ENCODE measurements at regions not wholly inside any gene's neighbourhood (a gene's known extent, or its start where the extent isn't known, plus 50 kb on each side); places are given as distances from the start of the nearest gene placed in this dataset.

- DNase-seq (ENCODE audit: low read depth in 2 of 2) = no peak
Measured at GRCh38 chr9:627336-627970, 214.0 kb upstream of the DMRT1 start.

- no peak for DNase-seq (ENCODE audit: low read depth in 2 of 2)
Measured at GRCh38 chr9:629146-629545, 212.4 kb upstream of the DMRT1 start.

- DNase-seq (ENCODE audit: low read depth in 2 of 2) = no peak
Measured at GRCh38 chr9:630817-631216, 210.7 kb upstream of the DMRT1 start.

- no peak for DNase-seq (ENCODE audit: low read depth in 2 of 2)
Measured at GRCh38 chr9:631596-631995, 209.9 kb upstream of the DMRT1 start.

- no peak for DNase-seq (ENCODE audit: low read depth in 2 of 2)
Measured at GRCh38 chr9:633461-633860, 208.0 kb upstream of the DMRT1 start.

- no peak for DNase-seq (ENCODE audit: low read depth in 2 of 2)
Measured at GRCh38 chr9:636931-637591, 204.4 kb upstream of the DMRT1 start.

GRCh38 chr9:638152-638551 lies 203.3 kb upstream of the DMRT1 start:
- no peak for DNase-seq (ENCODE audit: low read depth in 2 of 2)

- DNase-seq (ENCODE audit: low read depth in 2 of 2) = peak; percentile 10 to 74
Measured at GRCh38 chr9:642014-642413, 199.5 kb upstream of the DMRT1 start.

- DNase-seq (ENCODE audit: low read depth in 2 of 2) = no peak
Measured at GRCh38 chr9:643966-644365, 197.5 kb upstream of the DMRT1 start.

GRCh38 chr9:647522-647921 lies 194.0 kb upstream of the DMRT1 start:
- DNase-seq (ENCODE audit: low read depth in 2 of 2) = no peak

- DNase-seq (ENCODE audit: low read depth in 2 of 2) = no peak
Measured at GRCh38 chr9:649128-650074, 192.1 kb upstream of the DMRT1 start.

- DNase-seq (ENCODE audit: low read depth in 2 of 2) = peak; percentile 54 to 56
Measured at GRCh38 chr9:650362-650761, 191.1 kb upstream of the DMRT1 start.

- DNase-seq (ENCODE audit: low read depth in 2 of 2) = no peak
Measured at GRCh38 chr9:651371-651770, 190.1 kb upstream of the DMRT1 start.

- no peak for DNase-seq (ENCODE audit: low read depth in 2 of 2)
Measured at GRCh38 chr9:652914-653313, 188.6 kb upstream of the DMRT1 start.

GRCh38 chr9:653421-653820 lies 188.1 kb upstream of the DMRT1 start:
- DNase-seq (ENCODE audit: low read depth in 2 of 2) = no peak

GRCh38 chr9:653856-654387 lies 187.6 kb upstream of the DMRT1 start:
- no peak for DNase-seq (ENCODE audit: low read depth in 2 of 2)

- no peak for DNase-seq (ENCODE audit: low read depth in 2 of 2)
Measured at GRCh38 chr9:655875-656274, 185.6 kb upstream of the DMRT1 start.

- peak in 1 of 2 donors; percentile 16 for DNase-seq (ENCODE audit: low read depth in 2 of 2)
Measured at GRCh38 chr9:656926-657568, 184.4 kb upstream of the DMRT1 start.

GRCh38 chr9:659286-659685 lies 182.2 kb upstream of the DMRT1 start:
- no peak for DNase-seq (ENCODE audit: low read depth in 2 of 2)

- DNase-seq (ENCODE audit: low read depth in 2 of 2) = no peak
Measured at GRCh38 chr9:660227-660626, 181.3 kb upstream of the DMRT1 start.

GRCh38 chr9:663541-663940 lies 178.0 kb upstream of the DMRT1 start:
- DNase-seq (ENCODE audit: low read depth in 2 of 2) = no peak

GRCh38 chr9:665296-665695 lies 176.2 kb upstream of the DMRT1 start:
- DNase-seq (ENCODE audit: low read depth in 2 of 2) = no peak

Measured in lung microvascular endothelial cell (primary cell).